ENCODE measurements at regions not wholly inside any gene's neighbourhood (a gene's known extent, or its start where the extent isn't known, plus 50 kb on each side); places are given as distances from the start of the nearest gene placed in this dataset.
A peak's percentile ranks its signal among the peaks of the same experiment; 100 is the strongest.

DNA sequence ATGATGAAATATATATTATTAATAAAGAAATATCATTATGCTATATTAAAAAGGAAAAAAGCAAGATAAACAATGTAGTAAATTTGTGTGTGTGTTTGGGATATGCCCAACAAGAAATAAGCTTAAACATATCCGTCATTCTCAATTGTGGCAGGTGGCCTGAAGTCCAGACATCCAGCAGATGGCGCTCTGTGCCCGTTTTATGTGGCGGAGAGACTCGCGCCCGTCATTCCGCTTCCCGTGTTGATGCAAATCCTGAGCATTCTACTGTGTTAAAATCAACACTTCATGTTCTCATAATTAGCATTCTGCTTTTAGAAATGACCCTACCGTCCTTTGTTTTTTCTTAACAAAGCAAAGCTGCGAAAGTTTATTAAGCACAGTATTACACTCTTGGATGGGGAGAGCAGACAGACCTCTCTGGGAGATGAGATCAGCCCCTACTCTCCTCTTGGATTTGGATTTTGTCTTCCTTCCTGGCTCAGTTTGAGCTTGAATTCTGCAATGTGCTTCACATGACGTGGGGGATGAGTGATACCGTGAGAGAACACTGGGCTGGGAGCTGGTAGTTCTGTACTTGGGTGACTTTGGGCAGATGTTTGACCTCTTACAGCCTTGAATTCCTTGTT is 125.8 kb downstream of the MCHR2 start:
- DNase-seq (ENCODE audit: low spot score): peak; percentile 75

Data from kidney capillary endothelial cell (primary cell).